GM18951 (cell line): ENCODE measurements at regions not wholly inside any gene's neighbourhood (a gene's known extent, or its start where the extent isn't known, plus 50 kb on each side); places are given as distances from the start of the nearest gene placed in this dataset.

Experiments
- POLR2A ChIP-seq: IDR thresholded peaks from 4 replicates; pipeline ENCODE4 v1.6.1; 2011; ENCODE audit warnings: mild to moderate bottlenecking; ENCODE audit not compliant: insufficient read length, insufficient read depth; ENCODE audit errors: extremely low read depth
- in situ Hi-C: fragments of 300-500 bp; cut with MboI; formaldehyde crosslinking; loops from one replicate; pipeline ENCODE4 v1.12.0; 2022; ENCODE audit warnings: low sequenced_read_pairs, mixed read lengths, inconsistent platforms; ENCODE audit not compliant: unreplicated experiment

- in situ Hi-C loops = no loop called here
- TF ChIP-seq POLR2A = no peak
Observed at GRCh38 chr6:21521276-21521675, 72.3 kb upstream of the SOX4 start.

DNA sequence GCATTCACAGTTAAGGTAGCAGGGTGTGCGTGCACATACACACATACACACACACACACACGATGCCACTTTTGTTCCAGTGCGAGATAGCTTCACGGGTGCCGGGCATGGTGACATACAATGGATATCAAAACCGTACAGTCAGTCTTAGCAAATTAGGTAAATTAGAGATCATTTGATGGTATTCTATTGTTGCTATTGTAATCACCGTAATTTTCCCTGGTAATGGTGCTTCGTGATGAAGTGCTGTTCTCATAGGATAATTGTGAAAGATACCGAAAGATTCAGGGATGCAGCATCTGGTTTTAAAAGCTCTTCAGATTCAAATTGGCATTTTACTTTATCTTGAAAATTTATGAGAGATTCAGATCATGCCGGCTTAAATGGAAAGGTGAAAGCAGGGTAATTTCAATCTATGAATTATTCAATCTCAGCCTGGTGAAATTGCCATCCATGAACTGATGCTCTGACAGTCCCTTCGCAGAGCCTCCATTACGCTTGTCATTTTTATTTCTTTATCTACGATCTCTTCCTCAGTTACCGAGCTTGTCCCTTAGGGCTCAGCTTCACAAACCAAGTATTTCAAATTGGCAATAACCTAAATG is 71.3 kb upstream of the SOX4 start:
- no peak for TF ChIP-seq POLR2A
- in situ Hi-C loops = no loop called here

GRCh38 chr6:21522797-21523456 is 70.6 kb upstream of the SOX4 start:
- TF ChIP-seq POLR2A = no peak
- in situ Hi-C loops = no loop called here

- in situ Hi-C loops = no loop called here
- no peak for TF ChIP-seq POLR2A
Observed at GRCh38 chr6:21523652-21524051, 69.9 kb upstream of the SOX4 start.

GRCh38 chr6:21524201-21524600 is 69.3 kb upstream of the SOX4 start:
- TF ChIP-seq POLR2A = no peak
- in situ Hi-C loops = no loop called here

GRCh38 chr6:21526974-21527373 is 66.6 kb upstream of the SOX4 start:
- in situ Hi-C loops = no loop called here
- no peak for TF ChIP-seq POLR2A

- in situ Hi-C loops = no loop called here
- no peak for TF ChIP-seq POLR2A
Observed at GRCh38 chr6:21527731-21528130, 65.8 kb upstream of the SOX4 start.

- TF ChIP-seq POLR2A = no peak
- in situ Hi-C loops = no loop called here
Observed at GRCh38 chr6:21529431-21529830, 64.1 kb upstream of the SOX4 start.

DNA sequence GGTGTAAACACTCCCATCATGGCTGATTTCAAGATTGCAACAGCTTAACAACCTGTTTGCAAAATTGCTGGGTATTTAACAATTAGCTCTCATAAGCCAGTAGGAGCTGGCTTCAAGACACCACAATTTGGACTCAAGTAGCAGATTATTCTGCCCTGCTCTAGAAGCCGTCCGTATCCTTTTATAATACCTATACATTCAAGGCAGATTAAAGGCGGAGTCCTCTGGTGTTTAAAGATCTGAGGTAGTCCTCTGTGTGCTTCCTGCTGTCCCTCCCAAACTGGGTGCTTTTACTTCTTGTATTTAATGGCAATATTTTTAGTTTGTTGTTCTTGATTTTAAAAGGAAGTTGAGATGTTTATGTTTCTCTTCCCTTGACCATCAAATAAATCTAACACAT is 62.2 kb upstream of the SOX4 start:
- in situ Hi-C loops = no loop called here

DNA sequence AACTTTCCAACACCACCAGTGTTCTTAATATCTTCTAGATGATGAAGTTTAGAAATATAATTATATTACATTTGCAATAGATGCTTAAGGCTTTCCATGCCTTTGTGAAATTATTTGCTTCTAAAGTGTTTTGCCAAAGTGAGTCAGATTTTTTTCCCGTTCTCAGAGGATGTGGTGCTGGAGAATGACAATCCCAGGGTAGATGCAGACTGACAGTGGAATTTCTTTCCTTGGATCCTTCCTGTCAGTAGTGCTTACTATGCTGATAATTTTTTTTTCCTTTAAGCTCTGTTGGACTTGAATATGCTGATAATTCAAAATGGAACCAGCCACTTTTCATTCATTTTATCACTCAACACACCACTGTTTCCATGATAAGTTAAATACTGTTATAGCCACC is 59.9 kb upstream of the SOX4 start:
- in situ Hi-C loops = no loop called here
- no peak for TF ChIP-seq POLR2A

More for the DNA sequence above, 62.2 kb upstream of the SOX4 start:
- TF ChIP-seq POLR2A = no peak

DNA sequence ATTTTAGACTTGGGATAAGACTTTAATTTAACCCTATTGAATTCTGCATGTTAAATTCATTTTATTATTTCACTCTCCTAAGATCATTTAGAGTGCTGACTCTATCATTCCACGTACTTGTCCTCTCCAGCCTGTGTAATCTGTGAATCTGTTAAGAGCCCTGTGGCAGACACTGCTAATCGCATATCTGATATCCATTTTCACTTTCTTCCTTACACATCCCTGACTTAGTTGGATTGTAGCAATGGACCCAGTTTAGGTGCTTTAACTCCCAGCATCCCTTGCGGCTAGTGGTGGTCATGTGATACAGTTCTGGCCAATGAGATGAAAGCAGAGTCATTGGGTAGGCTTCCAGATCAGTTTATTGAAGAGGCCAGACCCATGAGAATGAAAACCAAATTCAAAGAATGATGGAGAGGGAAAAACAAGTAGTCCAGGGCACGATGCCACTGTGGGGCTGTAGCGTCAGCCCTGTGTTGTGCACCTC is 57.2 kb upstream of the SOX4 start:
- in situ Hi-C loops = no loop called here
- no peak for TF ChIP-seq POLR2A

DNA sequence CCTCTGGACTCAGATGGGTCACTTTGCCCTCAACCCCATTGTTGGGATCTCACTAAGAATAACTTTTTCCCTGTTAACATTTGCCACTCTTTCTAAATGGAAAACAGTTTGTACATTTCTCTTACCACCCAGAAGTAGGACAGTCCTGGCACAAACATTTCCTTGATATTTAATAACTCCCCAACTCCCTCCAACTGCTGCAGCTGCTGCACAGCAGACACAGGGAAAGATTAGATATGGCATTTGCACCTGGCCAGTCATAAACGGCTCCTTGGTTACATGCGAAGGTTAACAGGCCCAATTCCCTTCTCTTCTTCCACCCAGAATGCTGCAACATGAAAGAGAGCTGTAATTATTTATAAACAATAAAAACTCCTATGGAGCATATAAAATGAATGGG is 55.9 kb upstream of the SOX4 start:
- in situ Hi-C loops = no loop called here
- TF ChIP-seq POLR2A = no peak

DNA sequence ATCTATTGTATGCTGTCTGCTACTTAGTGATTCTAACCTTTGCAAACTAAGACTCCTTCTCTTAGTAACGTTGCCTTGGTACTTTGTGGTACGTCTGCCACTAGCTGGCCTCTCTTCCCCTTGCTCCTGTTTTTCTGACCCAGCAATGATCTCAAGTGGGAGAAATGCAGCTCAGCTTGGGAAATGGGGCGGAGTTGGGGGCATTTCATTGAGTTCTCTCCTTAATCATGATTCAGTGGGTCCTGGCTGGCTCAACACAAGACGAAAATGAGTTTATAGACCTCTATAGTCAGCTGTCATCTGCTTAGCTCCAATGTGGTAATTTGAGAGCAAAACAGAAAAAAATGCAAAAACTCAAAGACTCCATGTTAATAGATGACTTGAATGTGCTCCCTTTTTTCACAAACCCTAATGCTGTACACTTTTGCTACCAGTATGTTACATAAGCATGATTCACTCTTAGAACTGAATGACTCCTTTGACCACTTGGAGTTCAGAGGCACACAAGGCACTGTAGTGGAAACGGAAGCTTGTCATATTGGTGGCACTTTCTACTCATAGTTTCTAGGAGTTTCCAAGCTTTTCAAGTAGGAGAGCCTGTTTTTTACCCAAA is 55.3 kb upstream of the SOX4 start:
- TF ChIP-seq POLR2A = no peak
- in situ Hi-C loops = no loop called here

DNA sequence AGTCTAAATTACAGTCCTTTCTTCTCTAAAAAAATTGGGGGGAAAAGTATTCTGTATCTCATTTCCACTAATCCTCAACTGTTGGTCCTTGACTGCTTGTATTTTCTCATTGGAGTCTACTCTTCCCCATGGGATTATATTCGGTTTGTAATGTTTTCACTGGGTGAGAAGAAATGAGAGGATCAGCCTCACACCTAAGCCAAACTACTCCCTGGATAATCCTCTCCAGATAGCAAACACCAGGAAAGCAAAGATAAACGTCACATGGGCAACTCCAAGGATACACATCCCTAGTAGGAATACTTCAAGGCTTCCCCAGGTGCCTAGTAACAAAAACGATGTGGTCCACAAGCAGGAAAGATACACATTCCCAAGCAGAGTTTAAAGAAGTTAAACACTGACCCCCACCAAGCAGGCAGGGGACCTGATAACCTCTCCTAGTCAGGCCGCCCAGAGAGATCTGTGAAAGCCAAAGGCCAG is 53.9 kb upstream of the SOX4 start:
- TF ChIP-seq POLR2A = no peak
- in situ Hi-C loops = no loop called here
